NT2/D1 (cell line): ENCODE measurements at regions not wholly inside any gene's neighbourhood (a gene's known extent, or its start where the extent isn't known, plus 50 kb on each side); places are given as distances from the start of the nearest gene placed in this dataset.

Experiments
- SUZ12 ChIP-seq: IDR thresholded peaks from 2 replicates; pipeline ENCODE4 v1.6.1; 2011; ENCODE audit not compliant: insufficient read length, insufficient read depth; ENCODE audit errors: extremely low read depth
- YY1 ChIP-seq: IDR thresholded peaks from 2 replicates; pipeline ENCODE4 v1.6.1; 2011; ENCODE audit not compliant: insufficient read length, insufficient read depth
- ZNF274 ChIP-seq: IDR thresholded peaks from 2 replicates; pipeline ENCODE4 v1.6.1; 2011; ENCODE audit warnings: mild to moderate bottlenecking, low read depth, low read length

GRCh38 chr6:44037847-44038542, 89.3 kb downstream of the MRPL14 start:
- TF ChIP-seq YY1 (no peak), SUZ12 (no peak), ZNF274 (no peak)
